CD14-positive monocyte (primary cell): ENCODE measurements at regions not wholly inside any gene's neighbourhood (a gene's known extent, or its start where the extent isn't known, plus 50 kb on each side); places are given as distances from the start of the nearest gene placed in this dataset.

Experiments
- DNase-seq, 3 donors: peaks; one replicate each; pipeline ENCODE4 v3.0.0-alpha.2; 2011 to 2022
- H2AFZ ChIP-seq: 2 replicates; pipeline ENCODE4 v1.6.0; 2012; ENCODE audit warnings: mild to moderate bottlenecking, low read depth, low read length, inconsistent platforms; ENCODE audit not compliant: insufficient read depth, poor library complexity, severe bottlenecking
- H3K27ac ChIP-seq, 2 donors: 1 replicate in 1 of 2; 2 replicates in 1 of 2; pipeline ENCODE4 v1.5.1; 2012 to 2013; ENCODE audit warnings: low read length in 2 of 2, control low read depth in 1 of 2, inconsistent platforms in 1 of 2, low read depth in 1 of 2, mild to moderate bottlenecking in 1 of 2
- H3K27me3 ChIP-seq, 2 donors: one replicate each; pipeline versions ENCODE4 v1.6.0 to v1.6.1; 2011 to 2013; ENCODE audit warnings: low read length in 2 of 2; ENCODE audit not compliant: control insufficient read depth in 2 of 2, insufficient read depth in 2 of 2
- H3K36me3 ChIP-seq, 2 donors: replicated peaks in 1 of 2; 1 replicate in 1 of 2; 2 replicates in 1 of 2; pipeline versions ENCODE4 v1.5.1 to v1.6.1; 2012 to 2013; ENCODE audit warnings: low read length in 2 of 2, control low read depth in 1 of 2, inconsistent platforms in 1 of 2, mild to moderate bottlenecking in 1 of 2; ENCODE audit not compliant: insufficient read depth in 2 of 2, control insufficient read depth in 1 of 2
- H3K4me1 ChIP-seq, 2 donors: 1 replicate in 1 of 2; 2 replicates in 1 of 2; pipeline versions ENCODE4 v1.5.1 to v1.6.1; 2012 to 2013; ENCODE audit warnings: low read length in 2 of 2, control low read depth in 1 of 2, inconsistent platforms in 1 of 2, mild to moderate bottlenecking in 1 of 2, moderate library complexity in 1 of 2; ENCODE audit not compliant: insufficient read depth in 2 of 2, control insufficient read depth in 1 of 2
- H3K4me2 ChIP-seq: replicated peaks from 2 replicates; pipeline ENCODE3; 2012; ENCODE audit warnings: low read length, moderate library complexity, mild to moderate bottlenecking; ENCODE audit not compliant: poor library complexity, severe bottlenecking; ENCODE audit errors: extremely low read depth
- H3K4me3 ChIP-seq, 3 experiments: fragments of 200-600 bp in 1 of 3; sonication (generic) in 1 of 3; replicated peaks in 1 of 3; 1 replicate in 2 of 3; 2 replicates in 1 of 3; pipeline ENCODE4 v1.5.1; 2011 to 2013; ENCODE audit warnings: low read length in 3 of 3, mild to moderate bottlenecking in 3 of 3, control low read depth in 2 of 3, low read depth in 2 of 3, inconsistent platforms in 1 of 3, moderate library complexity in 1 of 3
- H3K79me2 ChIP-seq: 2 replicates; pipeline ENCODE4 v1.6.0; 2012; ENCODE audit warnings: mild to moderate bottlenecking, control low read depth, inconsistent platforms, low read length, moderate library complexity; ENCODE audit not compliant: insufficient read depth
- H3K9ac ChIP-seq: 2 replicates; pipeline ENCODE4 v1.6.0; 2017; ENCODE audit warnings: low read length, mild to moderate bottlenecking; ENCODE audit not compliant: insufficient read depth, poor library complexity, severe bottlenecking
- H3K9me3 ChIP-seq, 2 donors: replicated peaks in 1 of 2; 1 replicate in 1 of 2; 2 replicates in 1 of 2; pipeline versions ENCODE4 v1.5.1 to v1.6.1; 2012 to 2013; ENCODE audit warnings: low read length in 2 of 2, control low read depth in 1 of 2; ENCODE audit not compliant: control insufficient read depth in 1 of 2, insufficient read depth in 1 of 2
- H4K20me1 ChIP-seq: 2 replicates; pipeline ENCODE4 v1.6.0; 2012; ENCODE audit warnings: mild to moderate bottlenecking, low read length, control low read depth, moderate library complexity; ENCODE audit not compliant: insufficient read depth
- H3K27ac Mint-ChIP-seq, 7 donors: one replicate each; pipeline ENCODE4 v1.8.0; 2020; ENCODE audit warnings: mild to moderate bottlenecking in 7 of 7, mixed read lengths in 7 of 7, moderate library complexity in 6 of 7, inconsistent platforms in 2 of 7
- H3K27me3 Mint-ChIP-seq, 3 donors: one replicate each; pipeline ENCODE4 v1.8.0; 2021 to 2022; ENCODE audit warnings: low read depth in 3 of 3, mild to moderate bottlenecking in 3 of 3, mixed read lengths in 3 of 3, moderate library complexity in 3 of 3, inconsistent platforms in 1 of 3
- H3K36me3 Mint-ChIP-seq, 2 donors: one replicate each; pipeline ENCODE4 v1.8.0; 2020; ENCODE audit warnings: mixed read lengths in 2 of 2, inconsistent platforms in 1 of 2, mild to moderate bottlenecking in 1 of 2
- H3K4me1 Mint-ChIP-seq: one replicate; pipeline ENCODE4 v1.8.0; 2020; ENCODE audit warnings: mild to moderate bottlenecking, mixed read lengths
- H3K4me3 Mint-ChIP-seq, 2 donors: one replicate each; pipeline ENCODE4 v1.8.0; 2020; ENCODE audit warnings: mild to moderate bottlenecking in 2 of 2, mixed read lengths in 2 of 2, moderate library complexity in 1 of 2
- H3K9me3 Mint-ChIP-seq, 7 donors: one replicate each; pipeline ENCODE4 v1.8.0; 2020 to 2022; ENCODE audit warnings: mixed read lengths in 7 of 7, mild to moderate bottlenecking in 6 of 7, moderate library complexity in 6 of 7, inconsistent platforms in 2 of 7
- WGBS: methylation state at CpG from one replicate; pipeline ENCODE4 v1.1.5; 2013; ENCODE audit warnings: missing lambda C conversion rate; ENCODE audit not compliant: insufficient coverage; 5-methylcytosine and 5-hydroxymethylcytosine counted together
- intact Hi-C, 2 donors: fragments of 100-400 bp; cut with micrococcal nuclease; formaldehyde crosslinking; loops; one replicate each; pipeline versions ENCODE4 v1.15.0 to v1.15.1; 2023
- TF ChIP-seq, protein P1 (sequence below): fragments of 200-600 bp; IDR thresholded peaks from one replicate; pipeline ENCODE4 v1.8.0; 2022; ENCODE audit warnings: antibody characterized with exemption, mild to moderate bottlenecking

DNA sequence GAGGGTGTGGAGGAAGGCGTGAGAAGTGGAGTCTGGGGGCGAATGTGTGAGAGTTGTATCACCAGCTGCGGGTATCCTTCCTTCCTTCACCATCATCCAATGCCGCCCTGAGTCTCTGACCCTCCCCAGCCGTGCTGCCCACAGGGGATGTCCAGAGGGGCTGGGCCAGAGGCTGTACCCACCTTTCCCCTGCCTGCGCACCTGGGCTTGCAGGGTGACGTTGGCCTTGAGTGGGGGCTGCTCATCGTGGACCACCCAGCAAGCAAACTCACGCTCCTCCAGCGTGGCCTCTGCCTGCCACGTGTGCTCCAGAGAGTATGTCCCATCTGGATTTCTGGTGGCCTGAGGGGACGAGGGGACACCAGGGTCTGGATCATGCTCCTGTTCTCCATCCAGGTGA is 116.9 kb upstream of the SIRPA start:
- Histone ChIP-seq H3K27me3 (no peaks in the 10 kb centered on the region), H3K4me3 (no peak overlapping the region), H2AFZ (no peak overlapping the region), H3K9me3 (no peaks in the 10 kb centered on the region), H3K27ac (no peak overlapping the region), H3K9ac (no peak overlapping the region), H4K20me1 (no peaks in the 10 kb centered on the region), H3K36me3 (no peaks in the 10 kb centered on the region), H3K4me1 (peaks cover 12 to 19% of the 10 kb centered on the region in 2 donors), H3K4me2 (no peak overlapping the region), H3K79me2 (no peaks in the 10 kb centered on the region)
- Mint-ChIP-seq H3K36me3 (no peaks in the 10 kb centered on the region), H3K27me3 (peaks cover 4 to 11% (median 9%) of the 10 kb centered on the region in 3 donors), H3K4me1 (peaks cover 21% of the 10 kb centered on the region), H3K4me3 (no peak overlapping the region), H3K27ac (no peak overlapping the region), H3K9me3 (peaks cover 0 to 2% (median 0%) of the 10 kb centered on the region in 7 donors)
- TF ChIP-seq, protein P1, sequence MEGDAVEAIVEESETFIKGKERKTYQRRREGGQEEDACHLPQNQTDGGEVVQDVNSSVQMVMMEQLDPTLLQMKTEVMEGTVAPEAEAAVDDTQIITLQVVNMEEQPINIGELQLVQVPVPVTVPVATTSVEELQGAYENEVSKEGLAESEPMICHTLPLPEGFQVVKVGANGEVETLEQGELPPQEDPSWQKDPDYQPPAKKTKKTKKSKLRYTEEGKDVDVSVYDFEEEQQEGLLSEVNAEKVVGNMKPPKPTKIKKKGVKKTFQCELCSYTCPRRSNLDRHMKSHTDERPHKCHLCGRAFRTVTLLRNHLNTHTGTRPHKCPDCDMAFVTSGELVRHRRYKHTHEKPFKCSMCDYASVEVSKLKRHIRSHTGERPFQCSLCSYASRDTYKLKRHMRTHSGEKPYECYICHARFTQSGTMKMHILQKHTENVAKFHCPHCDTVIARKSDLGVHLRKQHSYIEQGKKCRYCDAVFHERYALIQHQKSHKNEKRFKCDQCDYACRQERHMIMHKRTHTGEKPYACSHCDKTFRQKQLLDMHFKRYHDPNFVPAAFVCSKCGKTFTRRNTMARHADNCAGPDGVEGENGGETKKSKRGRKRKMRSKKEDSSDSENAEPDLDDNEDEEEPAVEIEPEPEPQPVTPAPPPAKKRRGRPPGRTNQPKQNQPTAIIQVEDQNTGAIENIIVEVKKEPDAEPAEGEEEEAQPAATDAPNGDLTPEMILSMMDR: no peak
- intact Hi-C loops: loop anchor here in 1 of 2 donors (10.0 kb wide), 1 partner anchor 274 kb away; no protein-coding TSS in a partner anchor
- WGBS: 98% methylated on average over 9 of the region's 12 CpGs
- DNase-seq: no peak

DNA sequence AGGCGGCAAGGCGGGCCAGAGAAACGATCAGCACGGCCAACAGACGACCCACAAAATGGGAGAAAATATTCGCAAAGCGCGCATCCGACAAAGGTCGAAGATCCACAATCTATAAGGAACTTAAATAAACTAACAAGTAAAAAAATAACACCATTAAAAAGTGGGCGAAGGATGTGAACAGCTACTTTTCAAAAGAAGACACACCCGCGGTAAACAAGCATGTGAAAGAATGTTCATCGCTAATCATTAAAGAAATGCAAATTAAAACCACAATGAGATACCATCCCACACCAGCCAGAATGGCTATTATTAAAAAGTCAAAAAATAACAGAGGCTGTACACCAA is 117.8 kb upstream of the SIRPA start:
- Histone ChIP-seq H3K9me3 (no peaks in the 10 kb centered on the region), H3K27ac (no peak overlapping the region), H4K20me1 (no peaks in the 10 kb centered on the region), H3K4me1 (peaks cover 11 to 16% of the 10 kb centered on the region in 2 donors), H3K36me3 (no peaks in the 10 kb centered on the region), H3K79me2 (no peaks in the 10 kb centered on the region), H3K9ac (no peak overlapping the region), H2AFZ (peak overlapping the region; percentile 81), H3K4me3 (peak overlapping the region in 2 of 3 experiments; percentile 66 to 76), H3K4me2 (peak overlapping the region; percentile 81), H3K27me3 (no peaks in the 10 kb centered on the region)
- Mint-ChIP-seq H3K9me3 (peaks cover 0 to 2% (median 0%) of the 10 kb centered on the region in 7 donors), H3K4me1 (peaks cover 17% of the 10 kb centered on the region), H3K27me3 (peaks cover 4 to 9% (median 9%) of the 10 kb centered on the region in 3 donors), H3K4me3 (peak overlapping the region; percentile 78 to 88), H3K36me3 (no peaks in the 10 kb centered on the region), H3K27ac (peak overlapping the region in 1 of 7 donors; percentile 17)
- intact Hi-C loops: loop anchor here in 1 of 2 donors (10.0 kb wide), 1 partner anchor 273 kb away; no protein-coding TSS in a partner anchor
- no peak for DNase-seq
- TF ChIP-seq, protein P1: peak; percentile 50
- 32% methylated on average over 5 of the region's 14 CpGs for whole genome bisulfite sequencing
